ENCODE measurements at regions not wholly inside any gene's neighbourhood (a gene's known extent, or its start where the extent isn't known, plus 50 kb on each side); places are given as distances from the start of the nearest gene placed in this dataset.

GRCh38 chr5:3237276-3237868, 358.3 kb upstream of the IRX1 start:
- DNase-seq, result no peak
- in situ Hi-C loops (cut with HindIII; ENCODE audit: low pct_ligation_motif_present, low sequenced_read_pairs), result no loop called here
- Histone ChIP-seq H3K36me3 (replicated peaks) (no peaks in the 10 kb centered on the region), H3K27me3 (replicated peaks) (no peaks in the 10 kb centered on the region), H3K27ac (no peak overlapping the region), H3K4me3 (ENCODE audit: low read depth, low read length) (no peak overlapping the region)
- no peak for TF ChIP-seq CTCF (IDR thresholded peaks at IDR 0.05; ENCODE audit: low read depth, low read length, missing control alignments)

- in situ Hi-C loops (cut with HindIII; ENCODE audit: low pct_ligation_motif_present, low sequenced_read_pairs), result no loop called here
- no peak overlapping the region for H3K4me3 ChIP-seq (ENCODE audit: low read depth, low read length)
- TF ChIP-seq CTCF (IDR thresholded peaks at IDR 0.05; ENCODE audit: low read depth, low read length, missing control alignments), result no peak
- DNase-seq, result no peak
- no peak overlapping the region for H3K27ac ChIP-seq
- H3K36me3 ChIP-seq (replicated peaks), result no peaks in the 10 kb centered on the region
- no peaks in the 10 kb centered on the region for H3K27me3 ChIP-seq (replicated peaks)
Measured at GRCh38 chr5:3234566-3234965, 361.1 kb upstream of the IRX1 start.

- in situ Hi-C loops (cut with HindIII; ENCODE audit: low pct_ligation_motif_present, low sequenced_read_pairs), result no loop called here
- TF ChIP-seq CTCF (IDR thresholded peaks at IDR 0.05; ENCODE audit: low read depth, low read length, missing control alignments), result no peak
- Histone ChIP-seq H3K27ac (no peak overlapping the region), H3K4me3 (ENCODE audit: low read depth, low read length) (no peak overlapping the region), H3K36me3 (replicated peaks) (no peaks in the 10 kb centered on the region), H3K27me3 (replicated peaks) (no peaks in the 10 kb centered on the region)
- no peak for DNase-seq
Measured at GRCh38 chr5:3230941-3231340, 364.7 kb upstream of the IRX1 start.

GRCh38 chr5:3230254-3230653, 365.4 kb upstream of the IRX1 start:
- H3K27me3 ChIP-seq (replicated peaks), result no peaks in the 10 kb centered on the region
- in situ Hi-C loops (cut with HindIII; ENCODE audit: low pct_ligation_motif_present, low sequenced_read_pairs), result no loop called here

GRCh38 chr5:3226196-3226920, 369.3 kb upstream of the IRX1 start:
- Histone ChIP-seq H3K4me3 (ENCODE audit: low read depth, low read length) (no peak overlapping the region), H3K27me3 (replicated peaks) (no peaks in the 10 kb centered on the region), H3K27ac (no peak overlapping the region), H3K36me3 (replicated peaks) (no peaks in the 10 kb centered on the region)
- TF ChIP-seq CTCF (IDR thresholded peaks at IDR 0.05; ENCODE audit: low read depth, low read length, missing control alignments), result no peak
- in situ Hi-C loops (cut with HindIII; ENCODE audit: low pct_ligation_motif_present, low sequenced_read_pairs), result no loop called here
- DNase-seq, result no peak

More at GRCh38 chr5:3230254-3230653, 365.4 kb upstream of the IRX1 start:
- Histone ChIP-seq H3K27ac (no peak overlapping the region), H3K36me3 (replicated peaks) (no peaks in the 10 kb centered on the region), H3K4me3 (ENCODE audit: low read depth, low read length) (no peak overlapping the region)
- DNase-seq, result no peak
- no peak for TF ChIP-seq CTCF (IDR thresholded peaks at IDR 0.05; ENCODE audit: low read depth, low read length, missing control alignments)
